Osteocyte (in vitro differentiated cells): ENCODE measurements at regions not wholly inside any gene's neighbourhood (a gene's known extent, or its start where the extent isn't known, plus 50 kb on each side); places are given as distances from the start of the nearest gene placed in this dataset.

Source experiments
- DNase-seq: peaks from one replicate; pipeline ENCODE4 v3.0.0; 2021; ENCODE audit warnings: mixed read lengths; ENCODE audit not compliant: unreplicated experiment; ENCODE audit errors: extremely low spot score
- H3K27ac Mint-ChIP-seq: one replicate; pipeline ENCODE4 v1.8.0; 2021; ENCODE audit warnings: mild to moderate bottlenecking, mixed read lengths; ENCODE audit not compliant: unreplicated experiment
- H3K27me3 Mint-ChIP-seq: one replicate; pipeline ENCODE4 v1.8.0; 2021; ENCODE audit warnings: mixed read lengths; ENCODE audit not compliant: unreplicated experiment
- H3K36me3 Mint-ChIP-seq: one replicate; pipeline ENCODE4 v1.8.0; 2021; ENCODE audit warnings: mixed read lengths; ENCODE audit not compliant: unreplicated experiment
- H3K4me1 Mint-ChIP-seq: one replicate; pipeline ENCODE4 v1.8.0; 2021; ENCODE audit warnings: mixed read lengths; ENCODE audit not compliant: unreplicated experiment
- H3K4me3 Mint-ChIP-seq: one replicate; pipeline ENCODE4 v1.8.0; 2021; ENCODE audit warnings: mild to moderate bottlenecking, moderate library complexity, mixed read lengths; ENCODE audit not compliant: unreplicated experiment
- H3K9me3 Mint-ChIP-seq: one replicate; pipeline ENCODE4 v1.8.0; 2021; ENCODE audit warnings: mixed read lengths; ENCODE audit not compliant: unreplicated experiment
- CTCF ChIP-seq: fragments of 200-600 bp; sonication (generic); IDR thresholded peaks from 2 replicates; pipeline ENCODE4 v1.5.0; 2021; ENCODE audit warnings: antibody characterized with exemption, mild to moderate bottlenecking, moderate library complexity

GRCh38 chr1:34682452-34683223, 72.2 kb upstream of the GJB5 start:
- Mint-ChIP-seq H3K9me3 (no peaks in the 10 kb centered on the region), H3K4me1 (no peaks in the 10 kb centered on the region), H3K27me3 (peaks cover 3% of the 10 kb centered on the region), H3K4me3 (no peak overlapping the region), H3K27ac (no peak overlapping the region), H3K36me3 (no peaks in the 10 kb centered on the region)
- DNase-seq, result peak; percentile 17
- no peak for TF ChIP-seq CTCF

- no peak for TF ChIP-seq CTCF
- Mint-ChIP-seq H3K27ac (no peak overlapping the region), H3K4me1 (no peaks in the 10 kb centered on the region), H3K4me3 (no peak overlapping the region), H3K27me3 (peaks cover 3% of the 10 kb centered on the region), H3K36me3 (no peaks in the 10 kb centered on the region), H3K9me3 (no peaks in the 10 kb centered on the region)
- peak; percentile 53 for DNase-seq
These were observed 71.2 kb upstream of the GJB5 start for GRCh38 chr1:34683616-34684015.

GRCh38 chr1:34684266-34684665, 70.6 kb upstream of the GJB5 start:
- Mint-ChIP-seq H3K9me3 (no peaks in the 10 kb centered on the region), H3K27ac (no peak overlapping the region), H3K4me3 (no peak overlapping the region), H3K4me1 (no peaks in the 10 kb centered on the region), H3K36me3 (no peaks in the 10 kb centered on the region), H3K27me3 (peaks cover 3% of the 10 kb centered on the region)
- no peak for TF ChIP-seq CTCF
- DNase-seq, result peak; percentile 34

GRCh38 chr1:34685225-34685624, 69.6 kb upstream of the GJB5 start:
- Mint-ChIP-seq H3K27me3 (peaks cover 3% of the 10 kb centered on the region), H3K4me3 (no peak overlapping the region), H3K4me1 (no peaks in the 10 kb centered on the region), H3K27ac (no peak overlapping the region), H3K9me3 (no peaks in the 10 kb centered on the region), H3K36me3 (no peaks in the 10 kb centered on the region)
- no peak for TF ChIP-seq CTCF
- peak; percentile 40 for DNase-seq

- H3K4me3 Mint-ChIP-seq, result no peak overlapping the region
- no peaks in the 10 kb centered on the region for H3K4me1 Mint-ChIP-seq
- no peaks in the 10 kb centered on the region for H3K9me3 Mint-ChIP-seq
- TF ChIP-seq CTCF, result no peak
- peaks cover 1% of the 10 kb centered on the region for H3K27me3 Mint-ChIP-seq
- H3K27ac Mint-ChIP-seq, result no peak overlapping the region
- peak; percentile 25 for DNase-seq
- no peaks in the 10 kb centered on the region for H3K36me3 Mint-ChIP-seq
These were observed 68.3 kb upstream of the GJB5 start for GRCh38 chr1:34686531-34686930.
